Liver (tissue), 8 donors: ENCODE measurements at regions not wholly inside any gene's neighbourhood (a gene's known extent, or its start where the extent isn't known, plus 50 kb on each side); places are given as distances from the start of the nearest gene placed in this dataset.
"Not testable (repeated sequence)": the region's sequence is repeated elsewhere in the genome, so short reads cannot be mapped to it uniquely, and the experiment has no call there.

Source experiments
- DNase-seq: peaks from one replicate; pipeline ENCODE4 v3.0.0-alpha.2; 2017; ENCODE audit warnings: low spot score
- H3K27ac ChIP-seq, 2 donors: one replicate each; pipeline ENCODE4 v1.7.0; 2013; ENCODE audit warnings: inconsistent platforms in 2 of 2, low read length in 2 of 2, control low read depth in 1 of 2, low read depth in 1 of 2, mild to moderate bottlenecking in 1 of 2
- H3K27me3 ChIP-seq, 4 donors: one replicate each; pipeline versions ENCODE4 v1.6.1 to v1.7.0; 2013; ENCODE audit warnings: low read length in 3 of 4, inconsistent platforms in 1 of 4, mild to moderate bottlenecking in 1 of 4, moderate library complexity in 1 of 4; ENCODE audit not compliant: control insufficient read depth in 4 of 4, insufficient read depth in 4 of 4
- H3K36me3 ChIP-seq, 4 donors: one replicate each; pipeline versions ENCODE4 v1.6.1 to v1.7.0; 2013; ENCODE audit warnings: low read length in 3 of 4, mild to moderate bottlenecking in 3 of 4, low read depth in 1 of 4, moderate library complexity in 1 of 4; ENCODE audit not compliant: control insufficient read depth in 4 of 4, insufficient read depth in 3 of 4
- H3K4me1 ChIP-seq, 4 donors: one replicate each; pipeline versions ENCODE4 v1.6.1 to v1.7.0; 2013; ENCODE audit warnings: low read length in 3 of 4, mild to moderate bottlenecking in 3 of 4, moderate library complexity in 1 of 4; ENCODE audit not compliant: control insufficient read depth in 4 of 4, insufficient read depth in 4 of 4
- H3K4me3 ChIP-seq, 3 donors: one replicate each; pipeline versions ENCODE4 v1.6.1 to v1.7.0; 2013; ENCODE audit warnings: low read length in 3 of 3, control low read depth in 1 of 3, low read depth in 1 of 3, mild to moderate bottlenecking in 1 of 3
- H3K9ac ChIP-seq, 2 donors: one replicate each; pipeline ENCODE4 v1.7.0; 2013; ENCODE audit warnings: low read length in 2 of 2, mild to moderate bottlenecking in 2 of 2, moderate library complexity in 2 of 2, control low read depth in 1 of 2, low read depth in 1 of 2
- H3K9me3 ChIP-seq, 4 donors: one replicate each; pipeline versions ENCODE4 v1.6.1 to v1.7.0; 2013; ENCODE audit warnings: low read length in 3 of 4; ENCODE audit not compliant: control insufficient read depth in 4 of 4
- ATF3 ChIP-seq: IDR thresholded peaks from 2 replicates; pipeline ENCODE4 v1.6.1; 2016; ENCODE audit warnings: antibody characterized with exemption
- GABPA ChIP-seq, 2 donors: IDR thresholded peaks in 1 of 2; conservative IDR thresholded peaks in 1 of 2; 2 replicates each; pipeline ENCODE4 v1.6.1; 2016; ENCODE audit warnings: antibody characterized with exemption in 2 of 2, mild to moderate bottlenecking in 1 of 2, moderate library complexity in 1 of 2
- JUND ChIP-seq, 2 donors: IDR thresholded peaks; 2 replicates each; pipeline ENCODE4 v1.6.1; 2016; ENCODE audit warnings: antibody characterized with exemption in 2 of 2
- WGBS: extraction: QIAGEN DNeasy Blood & Tissue Kit; methylation state at CpG from one replicate; pipeline ENCODE4 v1.1.7; 2013; 5-methylcytosine and 5-hydroxymethylcytosine counted together
- TF ChIP-seq, protein P1 (sequence below): IDR thresholded peaks from 2 replicates; pipeline ENCODE4 v1.6.1; 2016; ENCODE audit warnings: antibody characterized with exemption
- TF ChIP-seq, protein P2 (sequence below): fragments of 150-350 bp; IDR thresholded peaks from 2 replicates; pipeline ENCODE4 v1.5.1; 2017; ENCODE audit warnings: improper control_type of control experiment, low read depth, low read length; ENCODE audit not compliant: missing input control
- TF ChIP-seq, protein P3 (sequence below): IDR thresholded peaks from 2 replicates; pipeline ENCODE4 v1.6.1; 2016; ENCODE audit warnings: antibody characterized with exemption
- TF ChIP-seq, protein P4 (sequence below): IDR thresholded peaks from 2 replicates; pipeline ENCODE4 v1.6.1; 2016; ENCODE audit warnings: antibody characterized with exemption, mild to moderate bottlenecking
- donor health status: healthy.
- donor health status: healthy.
- donor health status: healthy.
- donor health status: healthy.
- donor health status: healthy.

DNA sequence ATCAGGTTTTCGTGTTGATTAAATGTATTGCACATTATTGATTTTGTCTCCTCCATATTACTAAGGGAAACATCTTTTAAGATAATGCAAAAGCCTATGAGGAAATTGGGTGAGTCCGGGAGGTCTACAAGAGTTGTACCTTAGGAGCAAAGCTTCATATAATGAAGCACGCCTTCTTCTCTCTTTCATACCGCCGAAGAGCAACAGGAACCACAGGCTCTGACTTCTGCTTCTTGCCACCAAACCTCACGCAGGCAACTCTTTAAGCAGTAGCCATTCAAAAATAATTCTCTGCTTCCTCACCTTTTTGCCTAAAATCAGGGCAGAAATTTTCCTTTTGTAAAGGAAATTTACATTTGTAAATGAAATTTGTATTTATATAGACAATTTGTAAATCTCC is 139.6 kb downstream of the SPRY1 start:
- Histone ChIP-seq H3K27ac (no peak overlapping the region), H3K4me1 (no peaks in the 10 kb centered on the region), H3K9ac (no peak overlapping the region), H3K36me3 (peaks cover 0 to 3% (median 0%) of the 10 kb centered on the region in 4 donors), H3K4me3 (no peak overlapping the region), H3K27me3 (no peaks in the 10 kb centered on the region), H3K9me3 (no peaks in the 10 kb centered on the region)
- TF ChIP-seq GABPA (IDR thresholded peaks at IDR 0.05 in 1 of 2, conservative IDR thresholded peaks at IDR 0.05 in 1 of 2) (no peak), ATF3 (no peak), JUND (IDR thresholded peaks at IDR 0.05) (no peak)
- TF ChIP-seq, protein P1, sequence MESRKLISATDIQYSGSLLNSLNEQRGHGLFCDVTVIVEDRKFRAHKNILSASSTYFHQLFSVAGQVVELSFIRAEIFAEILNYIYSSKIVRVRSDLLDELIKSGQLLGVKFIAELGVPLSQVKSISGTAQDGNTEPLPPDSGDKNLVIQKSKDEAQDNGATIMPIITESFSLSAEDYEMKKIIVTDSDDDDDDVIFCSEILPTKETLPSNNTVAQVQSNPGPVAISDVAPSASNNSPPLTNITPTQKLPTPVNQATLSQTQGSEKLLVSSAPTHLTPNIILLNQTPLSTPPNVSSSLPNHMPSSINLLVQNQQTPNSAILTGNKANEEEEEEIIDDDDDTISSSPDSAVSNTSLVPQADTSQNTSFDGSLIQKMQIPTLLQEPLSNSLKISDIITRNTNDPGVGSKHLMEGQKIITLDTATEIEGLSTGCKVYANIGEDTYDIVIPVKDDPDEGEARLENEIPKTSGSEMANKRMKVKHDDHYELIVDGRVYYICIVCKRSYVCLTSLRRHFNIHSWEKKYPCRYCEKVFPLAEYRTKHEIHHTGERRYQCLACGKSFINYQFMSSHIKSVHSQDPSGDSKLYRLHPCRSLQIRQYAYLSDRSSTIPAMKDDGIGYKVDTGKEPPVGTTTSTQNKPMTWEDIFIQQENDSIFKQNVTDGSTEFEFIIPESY, result no peak
- TF ChIP-seq, protein P2, sequence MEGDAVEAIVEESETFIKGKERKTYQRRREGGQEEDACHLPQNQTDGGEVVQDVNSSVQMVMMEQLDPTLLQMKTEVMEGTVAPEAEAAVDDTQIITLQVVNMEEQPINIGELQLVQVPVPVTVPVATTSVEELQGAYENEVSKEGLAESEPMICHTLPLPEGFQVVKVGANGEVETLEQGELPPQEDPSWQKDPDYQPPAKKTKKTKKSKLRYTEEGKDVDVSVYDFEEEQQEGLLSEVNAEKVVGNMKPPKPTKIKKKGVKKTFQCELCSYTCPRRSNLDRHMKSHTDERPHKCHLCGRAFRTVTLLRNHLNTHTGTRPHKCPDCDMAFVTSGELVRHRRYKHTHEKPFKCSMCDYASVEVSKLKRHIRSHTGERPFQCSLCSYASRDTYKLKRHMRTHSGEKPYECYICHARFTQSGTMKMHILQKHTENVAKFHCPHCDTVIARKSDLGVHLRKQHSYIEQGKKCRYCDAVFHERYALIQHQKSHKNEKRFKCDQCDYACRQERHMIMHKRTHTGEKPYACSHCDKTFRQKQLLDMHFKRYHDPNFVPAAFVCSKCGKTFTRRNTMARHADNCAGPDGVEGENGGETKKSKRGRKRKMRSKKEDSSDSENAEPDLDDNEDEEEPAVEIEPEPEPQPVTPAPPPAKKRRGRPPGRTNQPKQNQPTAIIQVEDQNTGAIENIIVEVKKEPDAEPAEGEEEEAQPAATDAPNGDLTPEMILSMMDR, result no peak
- TF ChIP-seq, protein P3, sequence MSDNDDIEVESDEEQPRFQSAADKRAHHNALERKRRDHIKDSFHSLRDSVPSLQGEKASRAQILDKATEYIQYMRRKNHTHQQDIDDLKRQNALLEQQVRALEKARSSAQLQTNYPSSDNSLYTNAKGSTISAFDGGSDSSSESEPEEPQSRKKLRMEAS, result no peak
- TF ChIP-seq, protein P4, sequence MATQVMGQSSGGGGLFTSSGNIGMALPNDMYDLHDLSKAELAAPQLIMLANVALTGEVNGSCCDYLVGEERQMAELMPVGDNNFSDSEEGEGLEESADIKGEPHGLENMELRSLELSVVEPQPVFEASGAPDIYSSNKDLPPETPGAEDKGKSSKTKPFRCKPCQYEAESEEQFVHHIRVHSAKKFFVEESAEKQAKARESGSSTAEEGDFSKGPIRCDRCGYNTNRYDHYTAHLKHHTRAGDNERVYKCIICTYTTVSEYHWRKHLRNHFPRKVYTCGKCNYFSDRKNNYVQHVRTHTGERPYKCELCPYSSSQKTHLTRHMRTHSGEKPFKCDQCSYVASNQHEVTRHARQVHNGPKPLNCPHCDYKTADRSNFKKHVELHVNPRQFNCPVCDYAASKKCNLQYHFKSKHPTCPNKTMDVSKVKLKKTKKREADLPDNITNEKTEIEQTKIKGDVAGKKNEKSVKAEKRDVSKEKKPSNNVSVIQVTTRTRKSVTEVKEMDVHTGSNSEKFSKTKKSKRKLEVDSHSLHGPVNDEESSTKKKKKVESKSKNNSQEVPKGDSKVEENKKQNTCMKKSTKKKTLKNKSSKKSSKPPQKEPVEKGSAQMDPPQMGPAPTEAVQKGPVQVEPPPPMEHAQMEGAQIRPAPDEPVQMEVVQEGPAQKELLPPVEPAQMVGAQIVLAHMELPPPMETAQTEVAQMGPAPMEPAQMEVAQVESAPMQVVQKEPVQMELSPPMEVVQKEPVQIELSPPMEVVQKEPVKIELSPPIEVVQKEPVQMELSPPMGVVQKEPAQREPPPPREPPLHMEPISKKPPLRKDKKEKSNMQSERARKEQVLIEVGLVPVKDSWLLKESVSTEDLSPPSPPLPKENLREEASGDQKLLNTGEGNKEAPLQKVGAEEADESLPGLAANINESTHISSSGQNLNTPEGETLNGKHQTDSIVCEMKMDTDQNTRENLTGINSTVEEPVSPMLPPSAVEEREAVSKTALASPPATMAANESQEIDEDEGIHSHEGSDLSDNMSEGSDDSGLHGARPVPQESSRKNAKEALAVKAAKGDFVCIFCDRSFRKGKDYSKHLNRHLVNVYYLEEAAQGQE, result no peak
- no peak for DNase-seq
- 85% methylated on average over 6 of the region's 6 CpGs for WGBS

GRCh38 chr4:123537906-123538402 is 141.4 kb downstream of the SPRY1 start:
- not testable (repeated sequence) for H3K4me3 ChIP-seq, H3K36me3 ChIP-seq, H3K9me3 ChIP-seq, H3K4me1 ChIP-seq, H3K27me3 ChIP-seq, H3K27ac ChIP-seq, DNase-seq, H3K9ac ChIP-seq
- 95% methylated on average over 38 of the region's 39 CpGs for WGBS
